ENCODE measurements at regions not wholly inside any gene's neighbourhood (a gene's known extent, or its start where the extent isn't known, plus 50 kb on each side); places are given as distances from the start of the nearest gene placed in this dataset.

DNA sequence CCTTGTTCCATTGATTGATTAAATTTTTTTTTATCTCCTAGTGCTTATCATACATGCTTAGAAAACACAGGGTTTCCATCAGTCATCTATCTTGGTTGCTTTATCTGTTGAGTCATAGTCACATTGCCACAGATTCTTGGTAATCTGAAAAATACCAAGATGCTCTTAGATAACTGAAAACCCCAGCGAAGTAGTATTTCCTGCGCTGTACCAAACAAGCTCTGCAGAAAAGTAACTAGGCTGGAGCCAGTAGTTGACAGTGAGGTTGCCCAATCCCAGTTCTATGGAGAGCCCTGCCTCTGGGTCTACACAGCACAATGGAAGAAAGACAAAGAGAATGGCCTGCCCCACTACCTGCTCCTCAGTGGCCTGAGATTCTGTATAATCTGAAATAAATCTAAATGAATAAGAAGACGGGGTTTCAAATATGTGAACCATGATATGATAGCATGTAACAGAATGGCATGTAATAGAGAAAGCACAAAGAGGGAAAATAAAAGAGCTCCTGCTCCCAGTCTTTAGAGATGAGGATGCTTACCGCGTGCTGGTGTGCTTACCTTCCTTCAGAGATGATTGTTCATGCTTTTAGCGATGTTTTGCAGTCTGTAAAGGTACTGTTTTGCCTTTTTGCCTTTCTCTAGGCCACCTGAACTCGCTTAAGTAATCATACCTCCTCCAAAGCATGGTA lies 55.3 kb upstream of the RAPGEF2 start:
- TF ChIP-seq, protein P1, sequence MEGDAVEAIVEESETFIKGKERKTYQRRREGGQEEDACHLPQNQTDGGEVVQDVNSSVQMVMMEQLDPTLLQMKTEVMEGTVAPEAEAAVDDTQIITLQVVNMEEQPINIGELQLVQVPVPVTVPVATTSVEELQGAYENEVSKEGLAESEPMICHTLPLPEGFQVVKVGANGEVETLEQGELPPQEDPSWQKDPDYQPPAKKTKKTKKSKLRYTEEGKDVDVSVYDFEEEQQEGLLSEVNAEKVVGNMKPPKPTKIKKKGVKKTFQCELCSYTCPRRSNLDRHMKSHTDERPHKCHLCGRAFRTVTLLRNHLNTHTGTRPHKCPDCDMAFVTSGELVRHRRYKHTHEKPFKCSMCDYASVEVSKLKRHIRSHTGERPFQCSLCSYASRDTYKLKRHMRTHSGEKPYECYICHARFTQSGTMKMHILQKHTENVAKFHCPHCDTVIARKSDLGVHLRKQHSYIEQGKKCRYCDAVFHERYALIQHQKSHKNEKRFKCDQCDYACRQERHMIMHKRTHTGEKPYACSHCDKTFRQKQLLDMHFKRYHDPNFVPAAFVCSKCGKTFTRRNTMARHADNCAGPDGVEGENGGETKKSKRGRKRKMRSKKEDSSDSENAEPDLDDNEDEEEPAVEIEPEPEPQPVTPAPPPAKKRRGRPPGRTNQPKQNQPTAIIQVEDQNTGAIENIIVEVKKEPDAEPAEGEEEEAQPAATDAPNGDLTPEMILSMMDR (IDR thresholded peaks at IDR 0.05) = no peak
- TF ChIP-seq POLR2A (IDR thresholded peaks at IDR 0.05) = no peak

Measured in lower leg skin (tissue), 3 donors.